SK-N-SH treated with all-trans-retinoic acid at 6 μM for 48 hours (cell line): ENCODE measurements at regions not wholly inside any gene's neighbourhood (a gene's known extent, or its start where the extent isn't known, plus 50 kb on each side); places are given as distances from the start of the nearest gene placed in this dataset.

Experiments
- ATAC-seq: fragments of 200-7000 bp; cut with Tn5 transposase; 3 replicates; pipeline ENCODE4 v1.9.1; 2020; ENCODE audit warnings: mild to moderate bottlenecking, moderate library complexity
- ARNTL ChIP-seq: fragments of 450-650 bp; formaldehyde crosslinking; IDR thresholded peaks from 2 replicates; pipeline ENCODE4 v1.5.0; 2020; ENCODE audit warnings: low read depth, mild to moderate bottlenecking, moderate library complexity, borderline replicate concordance
- BACH2 ChIP-seq: fragments of 250-450 bp; sonication (Bioruptor Pico); IDR thresholded peaks from 2 replicates; pipeline ENCODE4 v1.9.0; 2021; ENCODE audit warnings: mild to moderate bottlenecking, borderline replicate concordance
- CREB5 ChIP-seq: fragments of 250-450 bp; sonication (Bioruptor Pico); IDR thresholded peaks from 2 replicates; pipeline ENCODE4 v1.5.1; 2020; ENCODE audit warnings: low read depth, mild to moderate bottlenecking, moderate library complexity
- CSDC2 ChIP-seq: fragments of 250-450 bp; sonication (Bioruptor Pico); IDR thresholded peaks from 2 replicates; pipeline ENCODE4 v1.5.0; 2020; ENCODE audit warnings: mild to moderate bottlenecking, moderate library complexity
- ESRRG ChIP-seq: fragments of 250-450 bp; sonication (Bioruptor Pico); IDR thresholded peaks from 2 replicates; pipeline ENCODE4 v1.6.1; 2021; ENCODE audit warnings: mild to moderate bottlenecking
- GLIS3 ChIP-seq: fragments of 250-450 bp; sonication (Bioruptor Pico); IDR thresholded peaks from 2 replicates; pipeline ENCODE4 v1.5.0; 2020; ENCODE audit warnings: mild to moderate bottlenecking, moderate library complexity
- ISL1 ChIP-seq: fragments of 250-450 bp; sonication (Bioruptor Pico); IDR thresholded peaks from 2 replicates; pipeline ENCODE4 v2.1.2; 2022; ENCODE audit warnings: mild to moderate bottlenecking, moderate library complexity
- OSR1 ChIP-seq: fragments of 250-450 bp; sonication (Bioruptor Pico); IDR thresholded peaks from 2 replicates; pipeline ENCODE4 v1.8.0; 2022; ENCODE audit warnings: moderate library complexity, mild to moderate bottlenecking, inconsistent platforms
- POU6F1 ChIP-seq: fragments of 250-450 bp; sonication (Bioruptor Pico); IDR thresholded peaks from 2 replicates; pipeline ENCODE4 v1.8.0; 2021; ENCODE audit warnings: low read depth, mild to moderate bottlenecking, moderate library complexity, borderline replicate concordance
- PPARA ChIP-seq: fragments of 250-450 bp; sonication (Bioruptor Pico); IDR thresholded peaks from 2 replicates; pipeline ENCODE4 v1.5.0; 2020; ENCODE audit warnings: mild to moderate bottlenecking, borderline replicate concordance
- RARB ChIP-seq: fragments of 250-450 bp; sonication (Bioruptor Pico); IDR thresholded peaks from 2 replicates; pipeline ENCODE4 v1.8.0; 2021; ENCODE audit warnings: mild to moderate bottlenecking, moderate library complexity
- SNAI2 ChIP-seq: fragments of 250-450 bp; sonication (Bioruptor Pico); IDR thresholded peaks from 2 replicates; pipeline ENCODE4 v1.5.0; 2020; ENCODE audit warnings: mild to moderate bottlenecking, moderate library complexity
- TCF4 ChIP-seq: fragments of 250-450 bp; sonication (Bioruptor Pico); IDR thresholded peaks from 2 replicates; pipeline ENCODE4 v1.8.0; 2021; ENCODE audit warnings: mild to moderate bottlenecking, moderate library complexity, borderline replicate concordance
- TOX ChIP-seq: fragments of 250-450 bp; sonication (Bioruptor Pico); IDR thresholded peaks from 2 replicates; pipeline ENCODE4 v1.8.0; 2021; ENCODE audit warnings: mild to moderate bottlenecking, moderate library complexity, borderline replicate concordance
- ZC3H10 ChIP-seq: fragments of 250-450 bp; sonication (Bioruptor Pico); IDR thresholded peaks from 2 replicates; pipeline ENCODE4 v1.5.1; 2021; ENCODE audit warnings: mild to moderate bottlenecking, moderate library complexity
- ZFP3 ChIP-seq: fragments of 250-450 bp; sonication (Bioruptor Pico); IDR thresholded peaks from 2 replicates; pipeline ENCODE4 v1.5.0; 2020; ENCODE audit warnings: mild to moderate bottlenecking, moderate library complexity
- ZFP30 ChIP-seq: fragments of 450-650 bp; formaldehyde crosslinking; IDR thresholded peaks from 2 replicates; pipeline ENCODE4 v1.5.0; 2022; ENCODE audit warnings: mild to moderate bottlenecking, moderate library complexity
- ZNF565 ChIP-seq: fragments of 450-650 bp; formaldehyde crosslinking; conservative IDR thresholded peaks from 2 replicates; pipeline ENCODE4 v1.5.0; 2020; ENCODE audit warnings: low read depth, mild to moderate bottlenecking, moderate library complexity
- ZNF70 ChIP-seq: fragments of 450-650 bp; formaldehyde crosslinking; IDR thresholded peaks from 2 replicates; pipeline ENCODE4 v1.5.0; 2020; ENCODE audit warnings: mild to moderate bottlenecking, moderate library complexity
- ZNF8 ChIP-seq: fragments of 450-650 bp; formaldehyde crosslinking; IDR thresholded peaks from 2 replicates; pipeline ENCODE4 v1.5.0; 2020; ENCODE audit warnings: mild to moderate bottlenecking, moderate library complexity
- TF ChIP-seq, protein P1 (sequence below): fragments of 250-450 bp; sonication (Bioruptor Pico); IDR thresholded peaks from 2 replicates; pipeline ENCODE4 v1.8.0; 2020; ENCODE audit warnings: mild to moderate bottlenecking, moderate library complexity, borderline replicate concordance
- TF ChIP-seq, protein P2 (sequence below): fragments of 250-450 bp; sonication (Bioruptor Pico); IDR thresholded peaks from 2 replicates; pipeline ENCODE4 v1.5.0; 2020; ENCODE audit warnings: mild to moderate bottlenecking, moderate library complexity

- TF ChIP-seq GLIS3 (CRISPR knock-in tag) = no peak
- TF ChIP-seq, all 23 proteins: peak for 0
- ATAC-seq = no peak; the same call in 2 of the 3 replicates
Observed at GRCh38 chr3:65284961-65285360, 597.2 kb upstream of the ADAMTS9 start.

DNA sequence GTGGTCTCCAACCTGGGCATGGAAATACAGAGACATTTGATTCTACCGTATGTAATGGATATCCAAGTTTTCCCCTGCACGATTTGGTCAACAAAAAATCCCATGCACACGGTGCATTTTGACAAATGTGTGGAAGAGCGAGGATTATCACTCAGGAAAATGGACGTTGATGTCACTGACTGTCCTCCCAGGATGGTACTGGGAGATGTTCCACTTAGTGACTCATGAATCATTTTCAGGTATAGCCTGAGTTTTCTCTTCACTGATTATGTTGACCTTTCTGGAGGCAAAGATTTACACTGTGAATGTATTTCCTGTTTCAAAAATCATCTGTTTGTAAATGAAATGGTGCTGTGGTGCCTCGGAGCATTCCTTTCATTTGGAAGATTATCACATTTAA is 596.7 kb upstream of the ADAMTS9 start:
- TF ChIP-seq ARNTL (CRISPR knock-in tag) (no peak), TCF4 (CRISPR knock-in tag) (no peak), GLIS3 (CRISPR knock-in tag) (no peak), RARB (CRISPR knock-in tag) (no peak), BACH2 (no peak), ZC3H10 (CRISPR knock-in tag) (no peak), ZNF70 (CRISPR knock-in tag) (no peak), POU6F1 (CRISPR knock-in tag) (no peak), PPARA (CRISPR knock-in tag) (no peak), ZFP3 (CRISPR knock-in tag) (no peak)
- TF ChIP-seq, protein P1, sequence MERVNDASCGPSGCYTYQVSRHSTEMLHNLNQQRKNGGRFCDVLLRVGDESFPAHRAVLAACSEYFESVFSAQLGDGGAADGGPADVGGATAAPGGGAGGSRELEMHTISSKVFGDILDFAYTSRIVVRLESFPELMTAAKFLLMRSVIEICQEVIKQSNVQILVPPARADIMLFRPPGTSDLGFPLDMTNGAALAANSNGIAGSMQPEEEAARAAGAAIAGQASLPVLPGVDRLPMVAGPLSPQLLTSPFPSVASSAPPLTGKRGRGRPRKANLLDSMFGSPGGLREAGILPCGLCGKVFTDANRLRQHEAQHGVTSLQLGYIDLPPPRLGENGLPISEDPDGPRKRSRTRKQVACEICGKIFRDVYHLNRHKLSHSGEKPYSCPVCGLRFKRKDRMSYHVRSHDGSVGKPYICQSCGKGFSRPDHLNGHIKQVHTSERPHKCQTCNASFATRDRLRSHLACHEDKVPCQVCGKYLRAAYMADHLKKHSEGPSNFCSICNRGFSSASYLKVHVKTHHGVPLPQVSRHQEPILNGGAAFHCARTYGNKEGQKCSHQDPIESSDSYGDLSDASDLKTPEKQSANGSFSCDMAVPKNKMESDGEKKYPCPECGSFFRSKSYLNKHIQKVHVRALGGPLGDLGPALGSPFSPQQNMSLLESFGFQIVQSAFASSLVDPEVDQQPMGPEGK (CRISPR knock-in tag) = no peak
- no peak for ATAC-seq

DNA sequence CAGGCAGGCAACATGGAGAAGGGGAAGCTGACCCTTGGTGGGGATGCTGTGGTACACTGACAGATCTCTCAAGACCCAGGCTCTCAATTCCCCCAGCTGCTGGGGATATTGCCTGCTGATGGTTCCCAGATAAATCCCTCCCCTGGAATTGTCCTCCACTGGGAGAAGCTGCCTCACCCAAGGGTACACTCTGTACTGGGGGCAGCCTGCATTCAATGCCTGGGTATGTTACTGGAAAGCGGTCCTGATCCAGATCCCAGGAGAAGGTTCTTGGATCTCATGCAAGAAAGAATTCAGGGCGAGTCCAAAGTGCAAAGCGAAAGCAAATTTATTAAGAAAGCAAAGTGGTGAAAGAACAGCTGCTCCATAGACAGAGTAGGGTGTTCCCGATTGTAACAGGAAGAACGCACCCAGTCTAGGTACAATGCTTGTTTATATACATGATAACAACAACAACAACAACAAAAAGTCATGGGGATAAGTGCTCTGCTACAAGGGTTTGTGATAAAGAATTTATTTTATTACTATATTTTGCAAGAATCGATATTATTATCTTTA is 591.5 kb upstream of the ADAMTS9 start:
- TF ChIP-seq ZNF565 (CRISPR knock-in tag) = no peak
- TF ChIP-seq CSDC2 (CRISPR knock-in tag) = no peak
- TF ChIP-seq ZNF8 (CRISPR knock-in tag) = no peak
- no peak for TF ChIP-seq RARB (CRISPR knock-in tag)
- TF ChIP-seq ISL1 = no peak
- no peak for TF ChIP-seq OSR1 (CRISPR knock-in tag)
- no peak for TF ChIP-seq TOX (CRISPR knock-in tag)
- TF ChIP-seq, protein P2, sequence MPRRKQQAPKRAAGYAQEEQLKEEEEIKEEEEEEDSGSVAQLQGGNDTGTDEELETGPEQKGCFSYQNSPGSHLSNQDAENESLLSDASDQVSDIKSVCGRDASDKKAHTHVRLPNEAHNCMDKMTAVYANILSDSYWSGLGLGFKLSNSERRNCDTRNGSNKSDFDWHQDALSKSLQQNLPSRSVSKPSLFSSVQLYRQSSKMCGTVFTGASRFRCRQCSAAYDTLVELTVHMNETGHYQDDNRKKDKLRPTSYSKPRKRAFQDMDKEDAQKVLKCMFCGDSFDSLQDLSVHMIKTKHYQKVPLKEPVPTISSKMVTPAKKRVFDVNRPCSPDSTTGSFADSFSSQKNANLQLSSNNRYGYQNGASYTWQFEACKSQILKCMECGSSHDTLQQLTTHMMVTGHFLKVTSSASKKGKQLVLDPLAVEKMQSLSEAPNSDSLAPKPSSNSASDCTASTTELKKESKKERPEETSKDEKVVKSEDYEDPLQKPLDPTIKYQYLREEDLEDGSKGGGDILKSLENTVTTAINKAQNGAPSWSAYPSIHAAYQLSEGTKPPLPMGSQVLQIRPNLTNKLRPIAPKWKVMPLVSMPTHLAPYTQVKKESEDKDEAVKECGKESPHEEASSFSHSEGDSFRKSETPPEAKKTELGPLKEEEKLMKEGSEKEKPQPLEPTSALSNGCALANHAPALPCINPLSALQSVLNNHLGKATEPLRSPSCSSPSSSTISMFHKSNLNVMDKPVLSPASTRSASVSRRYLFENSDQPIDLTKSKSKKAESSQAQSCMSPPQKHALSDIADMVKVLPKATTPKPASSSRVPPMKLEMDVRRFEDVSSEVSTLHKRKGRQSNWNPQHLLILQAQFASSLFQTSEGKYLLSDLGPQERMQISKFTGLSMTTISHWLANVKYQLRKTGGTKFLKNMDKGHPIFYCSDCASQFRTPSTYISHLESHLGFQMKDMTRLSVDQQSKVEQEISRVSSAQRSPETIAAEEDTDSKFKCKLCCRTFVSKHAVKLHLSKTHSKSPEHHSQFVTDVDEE (CRISPR knock-in tag) = no peak
- TF ChIP-seq BACH2 = no peak
- no peak for TF ChIP-seq CREB5 (CRISPR knock-in tag)
- TF ChIP-seq TCF4 (CRISPR knock-in tag) = no peak
- TF ChIP-seq POU6F1 (CRISPR knock-in tag) = no peak
- TF ChIP-seq ZFP3 (CRISPR knock-in tag) = no peak
- no peak for TF ChIP-seq ZFP30 (CRISPR knock-in tag)
- TF ChIP-seq GLIS3 (CRISPR knock-in tag) = no peak
- TF ChIP-seq ARNTL (CRISPR knock-in tag) = no peak
- TF ChIP-seq SNAI2 (CRISPR knock-in tag) = no peak
- TF ChIP-seq ESRRG (CRISPR knock-in tag) = no peak
- ATAC-seq = no peak
